Left kidney (tissue), 1 donor: ENCODE measurements at regions not wholly inside any gene's neighbourhood (a gene's known extent, or its start where the extent isn't known, plus 50 kb on each side); places are given as distances from the start of the nearest gene placed in this dataset.
"Not testable (repeated sequence)": the region's sequence is repeated elsewhere in the genome, so short reads cannot be mapped to it uniquely, and the experiment has no call there.

ENCODE experiments used
- DNase-seq: peaks from one replicate; pipeline ENCODE4 v3.0.0-alpha.2; 2013

DNA sequence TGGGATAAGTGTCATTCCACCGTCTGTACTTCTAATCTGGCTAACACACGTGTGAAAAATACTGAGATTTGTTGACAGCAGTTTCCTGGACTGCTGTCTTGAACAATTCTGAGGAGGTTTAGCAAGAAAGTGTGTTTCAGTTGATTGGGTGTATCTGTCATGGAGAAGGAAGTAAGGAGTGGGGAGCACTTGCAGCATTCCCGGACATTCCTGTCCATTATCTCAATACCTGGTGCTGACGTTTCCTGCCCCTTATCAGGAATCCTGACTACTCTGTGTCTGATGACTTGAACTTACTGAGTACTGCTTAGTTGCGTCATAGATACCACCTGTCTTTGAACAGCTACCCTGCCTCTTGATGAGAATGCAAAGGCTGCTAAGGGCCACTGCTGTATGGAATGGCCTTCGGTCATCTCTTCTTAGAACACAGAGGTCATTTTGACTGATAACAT is 72.0 kb upstream of the VKORC1L1 start:
- DNase-seq = no peak

DNA sequence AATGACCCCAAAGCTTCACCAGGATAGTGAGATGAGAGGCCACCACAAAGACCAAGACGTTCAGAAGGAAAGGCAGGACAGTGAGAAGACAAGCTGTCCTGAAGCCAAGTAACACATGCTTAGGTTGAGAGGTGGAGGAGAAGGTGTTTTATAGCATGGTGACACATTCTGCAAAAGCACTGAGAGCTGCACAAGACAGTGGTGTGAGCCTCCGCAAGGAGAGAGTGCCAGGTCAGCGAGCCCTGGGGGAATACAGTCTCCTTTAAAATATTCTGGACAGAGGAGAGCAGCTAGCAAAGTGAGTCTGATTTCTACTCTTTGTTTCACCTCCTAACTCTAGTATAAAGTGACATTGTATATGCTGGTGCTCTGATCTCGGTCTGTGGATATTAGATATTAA is 68.0 kb upstream of the VKORC1L1 start:
- no peak for DNase-seq

DNA sequence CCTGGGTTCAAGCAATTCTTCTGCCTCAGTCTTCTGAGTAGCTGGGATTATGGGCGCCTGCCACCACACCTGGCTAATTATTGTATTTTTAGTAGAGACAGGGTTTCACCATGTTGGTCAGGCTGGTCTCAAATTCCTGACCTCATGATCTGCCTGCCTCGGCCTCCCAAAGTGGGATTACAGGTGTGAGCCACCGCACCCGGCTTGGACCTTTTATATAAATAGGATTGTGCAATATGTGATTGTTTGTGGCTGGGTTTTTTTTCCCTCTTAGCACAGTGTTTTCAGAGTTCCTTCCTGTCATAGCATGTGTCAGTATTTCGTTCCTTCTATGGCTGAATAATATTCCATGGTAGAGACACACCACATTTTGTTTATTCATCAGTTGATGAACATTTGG is 65.8 kb upstream of the VKORC1L1 start:
- DNase-seq = not testable (repeated sequence)

- DNase-seq = no peak
Observed at GRCh38 chr7:65809259-65809981, 63.5 kb upstream of the VKORC1L1 start.

- DNase-seq = no peak
Observed at GRCh38 chr7:65809982-65810288, 62.9 kb upstream of the VKORC1L1 start.

GRCh38 chr7:65812281-65812680 is 60.6 kb upstream of the VKORC1L1 start:
- no peak for DNase-seq

GRCh38 chr7:65814556-65815167 is 58.2 kb upstream of the VKORC1L1 start:
- DNase-seq = not testable (repeated sequence)

- no peak for DNase-seq
Observed at GRCh38 chr7:65820287-65820950, 52.5 kb upstream of the VKORC1L1 start.
